Islet precursor cell (in vitro differentiated cells): ENCODE measurements at regions not wholly inside any gene's neighbourhood (a gene's known extent, or its start where the extent isn't known, plus 50 kb on each side); places are given as distances from the start of the nearest gene placed in this dataset.

Experiments used
- DNase-seq: peaks from one replicate; pipeline ENCODE4 v3.0.0-alpha.2; 2018

- no peak for DNase-seq
Observed at GRCh38 chr3:23748398-23749110, 57.2 kb upstream of the UBE2E1 start.

- DNase-seq = no peak
Observed at GRCh38 chr3:23749609-23750008, 56.1 kb upstream of the UBE2E1 start.

- DNase-seq = no peak
Observed at GRCh38 chr3:23750573-23751210, 55.1 kb upstream of the UBE2E1 start.

- peak; percentile 96 for DNase-seq
Observed at GRCh38 chr3:23751212-23751723, 54.5 kb upstream of the UBE2E1 start.

DNA sequence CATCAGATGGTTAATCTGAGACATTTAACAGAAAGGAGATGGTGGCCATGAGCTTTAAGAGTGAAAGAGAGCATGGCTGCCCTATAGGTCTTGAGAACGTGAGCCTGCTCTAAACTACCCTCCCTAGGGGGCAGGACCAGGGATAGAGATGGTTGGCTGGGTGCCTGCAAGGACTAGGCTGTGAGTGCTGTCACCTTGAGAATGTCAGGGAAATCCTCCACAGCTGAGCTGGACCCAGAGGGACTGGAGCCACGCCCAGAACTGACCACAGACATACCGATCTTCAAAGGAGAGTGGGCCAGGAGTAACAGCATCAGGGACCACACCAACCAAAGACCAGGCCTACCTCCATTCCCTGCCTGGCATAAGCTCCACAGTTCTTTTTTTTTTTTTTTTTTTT, 53.6 kb upstream of the UBE2E1 start:
- DNase-seq = peak; percentile 93

- DNase-seq = no peak
Observed at GRCh38 chr3:23754215-23754614, 51.5 kb upstream of the UBE2E1 start.
